IMR-90 (cell line): ENCODE measurements at regions not wholly inside any gene's neighbourhood (a gene's known extent, or its start where the extent isn't known, plus 50 kb on each side); places are given as distances from the start of the nearest gene placed in this dataset.

ENCODE experiments used
- ATAC-seq: fragments of 200-7000 bp; cut with Tn5 transposase; 2 replicates; pipeline ENCODE4 v1.9.1; 2020; ENCODE audit warnings: low read depth, mild to moderate bottlenecking, moderate library complexity
- BruUV-seq: library from RNA; stranded (reverse); fragments of 400-500 nt; replicated peaks from 2 replicates; lab custom pipeline; 2021; lab: Mats Ljungman, UMichigan
- CTCF ChIA-PET: fragments of 300-600 bp; formaldehyde crosslinking; extraction: SDS; loops from one replicate; lab custom pipeline; 2021; ENCODE audit warnings: antibody characterized with exemption; lab: Yijun Ruan, JAX
- POLR2A ChIA-PET: fragments of 300-600 bp; sonication (Branson Sonifier 250); formaldehyde crosslinking; loops from one replicate; lab custom pipeline; 2022; ENCODE audit warnings: antibody characterized with exemption; ENCODE audit not compliant: unreplicated experiment; lab: Charles Lee
- DNase-seq: peaks from one replicate; pipeline ENCODE4 v3.0.0; 2013
- H2AFZ ChIP-seq: replicated peaks from 2 replicates; pipeline ENCODE3; 2013; ENCODE audit warnings: low read length, mild to moderate bottlenecking; ENCODE audit not compliant: poor library complexity
- H2AK5ac ChIP-seq: 2 replicates; pipeline ENCODE4 v1.6.1; 2013; ENCODE audit warnings: low read depth, low read length, inconsistent platforms
- H2AK9ac ChIP-seq: replicated peaks from 2 replicates; pipeline ENCODE3; 2013; ENCODE audit warnings: mild to moderate bottlenecking, low read depth, low read length, moderate library complexity; ENCODE audit not compliant: poor library complexity
- H2BK120ac ChIP-seq: 2 replicates; pipeline ENCODE4 v1.6.1; 2013; ENCODE audit warnings: low read depth, low read length, inconsistent platforms
- H2BK15ac ChIP-seq: 3 replicates; pipeline ENCODE4 v1.6.1; 2013; ENCODE audit warnings: low read depth, low read length, inconsistent platforms
- H2BK20ac ChIP-seq: 2 replicates; pipeline ENCODE4 v1.6.1; 2013; ENCODE audit warnings: low read depth, mild to moderate bottlenecking, inconsistent platforms, low read length, moderate library complexity
- H2BK5ac ChIP-seq: 2 replicates; pipeline ENCODE4 v1.6.1; 2013; ENCODE audit warnings: mild to moderate bottlenecking, low read depth, low read length, inconsistent platforms; ENCODE audit not compliant: poor library complexity, severe bottlenecking
- H3K14ac ChIP-seq: replicated peaks from 2 replicates; pipeline ENCODE4 v1.6.1; 2013; ENCODE audit warnings: low read depth, low read length, inconsistent platforms
- H3K18ac ChIP-seq: 2 replicates; pipeline ENCODE4 v1.6.1; 2013; ENCODE audit warnings: low read depth, low read length, control low read depth
- H3K23ac ChIP-seq: 2 replicates; pipeline ENCODE4 v1.6.1; 2013; ENCODE audit warnings: low read depth, low read length, inconsistent platforms
- H3K27ac ChIP-seq: 2 replicates; pipeline ENCODE4 v1.5.1; 2013; ENCODE audit warnings: mild to moderate bottlenecking, control low read depth, low read length; ENCODE audit not compliant: insufficient read depth
- H3K27me3 ChIP-seq: 2 replicates; pipeline ENCODE4 v1.6.1; 2013; ENCODE audit warnings: low read length; ENCODE audit not compliant: control insufficient read depth, insufficient read depth
- H3K36me3 ChIP-seq: 2 replicates; pipeline ENCODE4 v1.6.1; 2013; ENCODE audit warnings: low read length, mixed read lengths; ENCODE audit not compliant: control insufficient read depth, insufficient read depth
- H3K4ac ChIP-seq: 2 replicates; pipeline ENCODE4 v1.6.1; 2013; ENCODE audit warnings: low read depth, low read length, inconsistent platforms
- H3K4me1 ChIP-seq: 2 replicates; pipeline ENCODE4 v1.6.1; 2013; ENCODE audit warnings: low read length, mixed read lengths; ENCODE audit not compliant: control insufficient read depth, insufficient read depth
- H3K4me2 ChIP-seq: 2 replicates; pipeline ENCODE4 v1.6.1; 2013; ENCODE audit warnings: low read depth, mild to moderate bottlenecking, control low read depth, low read length, moderate library complexity
- H3K4me3 ChIP-seq: 2 replicates; pipeline ENCODE4 v1.5.1; 2013; ENCODE audit warnings: low read depth, mild to moderate bottlenecking, control low read depth, low read length, moderate library complexity; ENCODE audit not compliant: insufficient read depth
- H3K56ac ChIP-seq: 2 replicates; pipeline ENCODE4 v1.6.1; 2013; ENCODE audit warnings: low read length, inconsistent platforms; ENCODE audit not compliant: insufficient read depth; ENCODE audit errors: extremely low read depth
- H3K79me1 ChIP-seq, 2 experiments: 2 replicates each; pipeline ENCODE4 v1.6.1; 2013; ENCODE audit warnings: low read length in 2 of 2, inconsistent platforms in 1 of 2, low read depth in 1 of 2
- H3K9ac ChIP-seq: 2 replicates; pipeline ENCODE4 v1.6.1; 2013; ENCODE audit warnings: low read depth, low read length, control low read depth
- H3K9me1 ChIP-seq: 2 replicates; pipeline ENCODE4 v1.6.1; 2013; ENCODE audit warnings: low read length, inconsistent platforms; ENCODE audit not compliant: insufficient read depth
- H3K9me3 ChIP-seq: 2 replicates; pipeline ENCODE4 v1.6.1; 2013; ENCODE audit warnings: low read length; ENCODE audit not compliant: control insufficient read depth, insufficient read depth
- H4K20me1 ChIP-seq: 2 replicates; pipeline ENCODE4 v1.6.1; 2013; ENCODE audit warnings: low read length, inconsistent platforms; ENCODE audit not compliant: insufficient read depth
- H4K5ac ChIP-seq: 2 replicates; pipeline ENCODE4 v1.6.1; 2013; ENCODE audit warnings: mild to moderate bottlenecking, low read depth, low read length, control low read depth
- H4K8ac ChIP-seq, 2 experiments: 2 replicates each; pipeline ENCODE4 v1.6.1; 2013; ENCODE audit warnings: low read depth in 2 of 2, low read length in 2 of 2, control low read depth in 1 of 2, inconsistent platforms in 1 of 2
- H4K91ac ChIP-seq: 2 replicates; pipeline ENCODE4 v1.6.1; 2013; ENCODE audit warnings: low read depth, low read length, inconsistent platforms; ENCODE audit not compliant: insufficient read depth
- CEBPB ChIP-seq: IDR thresholded peaks from 2 replicates; pipeline ENCODE4 v1.6.1; 2012; ENCODE audit warnings: low read depth, low read length, improper control_type of control experiment
- NFE2L2 ChIP-seq: fragments of 150-350 bp; IDR thresholded peaks from 2 replicates; pipeline ENCODE4 v1.6.1; 2016; ENCODE audit warnings: low read depth, mild to moderate bottlenecking, low read length
- WGBS, 2 experiments: methylation state at CpG; one replicate each; pipeline versions ENCODE4 v1.1.5 to v1.1.7; 2013; ENCODE audit warnings: missing lambda C conversion rate in 2 of 2; ENCODE audit not compliant: insufficient read length in 1 of 2; ENCODE audit errors: extremely low coverage in 2 of 2; 5-methylcytosine and 5-hydroxymethylcytosine counted together
- dilution Hi-C: fragments of 300-500 bp; cut with HindIII; formaldehyde crosslinking; loops from one replicate; pipeline ENCODE4 v1.14.3; 2018; ENCODE audit warnings: low sequenced_read_pairs; ENCODE audit not compliant: unreplicated experiment
- in situ Hi-C: fragments of 300-500 bp; cut with MboI; formaldehyde crosslinking; loops from 3 replicates; pipeline ENCODE4 v1.14.3; 2019; ENCODE audit warnings: low sequenced_read_pairs, inconsistent platforms, mixed read lengths
- intact Hi-C: fragments of 100-400 bp; cut with micrococcal nuclease; formaldehyde crosslinking; loops from 2 replicates; pipeline ENCODE4 v1.10.0; 2022

DNA sequence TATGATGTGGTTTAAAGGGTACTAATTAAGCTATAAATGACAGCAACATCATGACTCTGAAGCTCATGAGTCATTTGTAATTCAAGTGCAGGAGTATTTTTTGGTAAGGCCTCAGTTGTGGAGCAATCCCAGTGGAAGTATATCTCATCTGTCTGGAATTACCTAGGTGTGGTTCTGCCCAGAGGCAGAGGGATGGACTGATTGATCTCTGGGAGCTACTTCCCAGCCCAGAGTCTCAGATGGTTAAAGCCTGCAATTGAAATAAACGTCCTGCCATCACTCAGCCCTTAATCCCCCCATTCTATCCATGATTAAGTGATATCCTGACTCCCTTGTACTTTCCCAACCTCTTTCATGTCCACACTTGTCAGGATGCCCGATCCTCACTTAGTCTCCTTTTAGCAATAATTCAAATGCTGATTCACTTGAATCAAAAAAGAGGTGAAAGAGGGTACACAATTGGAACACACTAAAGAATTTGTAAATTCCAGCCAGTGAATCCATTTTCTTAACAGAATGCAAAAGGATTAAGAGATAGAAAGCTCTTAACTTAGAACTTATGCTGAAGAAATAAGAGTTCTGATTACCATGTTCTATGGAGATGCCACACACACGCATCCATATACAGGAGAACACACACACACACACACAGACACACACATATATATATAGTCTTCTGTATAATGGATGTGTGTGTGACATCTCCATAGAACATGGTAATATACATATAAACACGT, 664.4 kb downstream of the NYAP2 start:
- Histone ChIP-seq H3K27ac (no peak overlapping the region), H4K5ac (peak overlapping the region; percentile 74; the same call in 1 of the 2 replicates), H3K4me3 (no peak overlapping the region), H3K9me3 (no peaks in the 10 kb centered on the region), H4K91ac (no peak overlapping the region), H3K4ac (peak overlapping the region; percentile 44; the same call in 1 of the 2 replicates), H4K8ac (peak overlapping the region in 1 of 2 experiments; percentile 59; a peak in 2 of 4 replicates), H3K9me1 (peaks cover 4% of the 10 kb centered on the region; the same call in 1 of the 2 replicates), H2BK5ac (peak overlapping the region; percentile 28), H3K4me1 (peaks cover 5% of the 10 kb centered on the region; the same call in 1 of the 2 replicates), H3K23ac (no peak overlapping the region), H2AK9ac (no peak overlapping the region), H3K14ac (no peak overlapping the region; the same call in 1 of the 2 replicates), H3K36me3 (no peaks in the 10 kb centered on the region), H2BK15ac (peak overlapping the region; percentile 62; the same call in 1 of the 3 replicates), H2AK5ac (peak overlapping the region; percentile 65), H3K4me2 (no peak overlapping the region), H3K56ac (no peak overlapping the region), H2BK120ac (peak overlapping the region; percentile 68; the same call in 1 of the 2 replicates), H3K9ac (no peak overlapping the region), H4K20me1 (no peaks in the 10 kb centered on the region), H3K79me1 (no peaks in the 10 kb centered on the region), H2BK20ac (peak overlapping the region; percentile 80), H3K27me3 (no peaks in the 10 kb centered on the region), H2AFZ (peak overlapping the region; percentile 7), H3K18ac (peak overlapping the region; percentile 84; the same call in 1 of the 2 replicates)
- DNase-seq (peak; percentile 69), ATAC-seq (peak; percentile 61)
- no TSS peak for BruUV-seq
- TF ChIP-seq NFE2L2 (no peak), CEBPB (peak; percentile 81)
- 50% methylated on average over 1 of the region's 4 CpGs; no CpG with 5 or more reads in 1 of the 2 experiments for WGBS, 2 experiments
- in situ Hi-C loops, result no loop called here
- dilution Hi-C loops, result no loop called here
- intact Hi-C loops, result no loop called here
- ChIA-PET CTCF (interaction anchor here (0.6 kb wide), 1 partner anchor 8 kb away, joined by 3 read pairs; no protein-coding TSS in a partner anchor), POLR2A (interaction anchor here (0.7 kb wide), 1 partner anchor 13 kb away, joined by 5 read pairs; no protein-coding TSS in a partner anchor)
